HG02623 (cell line): ENCODE measurements at regions not wholly inside any gene's neighbourhood (a gene's known extent, or its start where the extent isn't known, plus 50 kb on each side); places are given as distances from the start of the nearest gene placed in this dataset.
"Not testable (repeated sequence)": the region's sequence is repeated elsewhere in the genome, so short reads cannot be mapped to it uniquely, and the experiment has no call there.

ENCODE experiments used
- ATAC-seq: cut with Tn5 transposase; IDR thresholded peaks from one replicate; pipeline ENCODE4 v1.9.1; 2021; ENCODE audit warnings: moderate library complexity; ENCODE audit not compliant: unreplicated experiment

DNA sequence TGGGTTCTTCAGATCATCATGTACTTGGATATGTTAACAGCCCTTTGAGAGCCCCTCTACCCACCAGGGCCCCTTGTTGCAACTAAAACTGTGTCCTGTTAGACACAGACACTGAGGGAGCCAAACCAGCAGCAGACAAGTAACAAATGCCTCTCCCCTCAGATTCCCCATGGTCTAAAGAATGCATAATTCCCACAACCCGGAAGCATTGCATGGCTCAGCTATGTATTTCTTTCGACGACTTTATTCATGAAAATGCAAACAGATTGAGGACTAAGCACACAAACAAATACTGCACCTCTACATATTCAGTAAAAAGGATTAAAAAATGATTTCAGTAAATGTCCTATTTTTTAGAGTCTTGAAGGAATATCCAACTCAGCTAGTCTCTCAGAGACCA lies 70.1 kb upstream of the HECW1 start:
- no peak for ATAC-seq

DNA sequence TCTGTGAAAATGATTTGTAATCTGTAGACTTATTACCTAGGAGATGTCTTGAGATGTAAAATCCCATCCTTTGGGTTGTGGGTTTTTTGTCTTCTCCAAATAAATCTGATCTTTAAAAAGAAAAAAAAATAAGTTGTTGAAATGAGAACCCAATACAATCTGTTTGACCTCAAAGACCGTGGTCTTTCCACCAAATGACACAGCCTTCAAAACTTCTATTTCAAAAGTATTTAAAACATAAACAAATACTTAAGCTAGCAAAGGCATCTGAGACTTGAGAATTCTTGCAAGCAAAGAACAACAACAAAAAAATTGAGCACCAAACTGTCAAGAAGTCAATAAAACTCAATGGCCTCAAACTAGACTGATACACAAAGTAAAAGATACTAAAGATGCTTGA lies 67.9 kb upstream of the HECW1 start:
- ATAC-seq, result no peak

DNA sequence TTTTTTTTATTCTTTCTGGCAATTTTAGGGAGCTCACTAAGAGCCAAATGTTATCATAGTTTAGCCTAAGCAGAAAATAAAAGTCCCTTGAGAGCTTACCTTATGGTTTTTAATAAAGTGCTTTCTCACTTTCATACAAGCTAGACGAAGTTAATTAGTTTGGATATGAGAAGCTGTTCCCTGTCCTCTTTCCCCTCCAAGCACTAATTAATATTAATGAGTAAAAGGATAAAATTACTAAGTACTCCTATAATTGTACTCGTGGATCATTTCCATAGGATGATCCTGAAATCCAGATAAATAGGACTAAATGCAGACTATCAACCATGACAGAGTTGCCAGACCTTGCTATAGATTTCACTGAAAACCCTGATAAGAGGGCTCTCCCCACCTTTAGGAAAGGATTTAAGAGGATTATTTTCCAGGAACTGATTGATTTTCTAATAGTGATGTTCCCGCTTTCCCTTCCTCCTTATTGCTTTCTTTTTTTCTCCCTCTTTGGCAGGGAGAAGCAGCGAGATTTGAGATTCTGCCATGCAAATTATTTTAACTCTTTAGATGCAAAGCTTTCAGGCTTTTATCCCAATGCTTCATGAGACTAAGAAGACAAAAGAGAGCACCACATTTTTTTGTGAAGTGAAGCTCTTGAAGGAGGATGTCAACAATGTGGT lies 58.3 kb upstream of the HECW1 start:
- no peak for ATAC-seq

DNA sequence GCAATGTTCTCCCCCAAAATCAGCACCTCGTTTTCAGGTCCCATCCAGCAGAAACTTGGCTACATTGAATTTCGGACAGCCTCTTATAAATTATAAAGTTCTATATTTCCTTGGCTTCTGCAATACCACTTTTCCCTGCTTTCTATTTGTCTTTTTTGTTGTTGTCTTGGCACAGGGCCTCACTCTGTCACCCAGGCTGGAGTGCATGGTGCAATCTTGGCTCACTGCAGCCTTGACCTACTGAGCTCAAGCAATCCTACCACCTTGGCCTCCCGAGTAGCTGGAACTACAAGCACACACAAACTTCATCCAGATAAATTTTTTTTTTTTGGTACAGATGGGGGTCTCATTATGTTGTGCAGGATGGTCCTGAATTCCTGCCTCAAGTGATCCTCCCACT lies 55.3 kb upstream of the HECW1 start:
- ATAC-seq, result no peak

DNA sequence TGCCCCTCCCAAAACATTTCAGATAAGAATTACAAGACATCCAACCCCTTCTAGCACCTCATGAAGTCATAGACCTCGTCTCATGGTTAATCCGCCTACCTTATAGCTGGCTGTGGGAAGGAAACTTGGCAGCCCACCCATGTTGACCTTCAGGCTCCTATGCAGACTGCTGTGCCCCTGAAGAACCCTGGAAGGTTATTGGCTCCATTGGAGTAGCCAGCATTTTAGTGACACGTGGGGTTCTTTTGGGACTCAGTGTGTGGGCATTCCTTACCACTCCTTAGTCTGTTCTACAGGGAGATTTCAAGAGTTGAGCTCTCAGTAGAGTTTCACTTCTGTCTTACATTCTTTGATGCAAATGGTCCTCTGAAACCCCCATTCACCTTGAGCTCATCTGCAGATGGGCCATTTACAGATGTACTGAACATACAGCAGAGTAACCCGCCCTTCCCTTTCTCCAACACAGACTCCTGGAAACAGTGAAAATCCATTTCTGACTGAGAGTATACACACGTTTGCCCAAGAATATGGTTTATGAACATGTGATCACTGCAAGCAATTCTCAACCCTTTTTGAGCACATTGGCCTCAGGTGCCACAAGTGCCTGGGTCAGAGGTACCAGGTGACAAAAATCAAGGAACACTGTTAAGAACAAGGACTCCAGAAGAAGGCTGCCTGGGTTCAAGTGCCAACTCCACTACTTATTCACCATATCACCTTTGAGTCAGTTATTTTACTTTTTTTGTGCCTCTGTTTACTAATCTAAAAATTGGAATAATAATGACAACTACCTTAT lies 54.0 kb upstream of the HECW1 start:
- peak; percentile 76 for ATAC-seq

DNA sequence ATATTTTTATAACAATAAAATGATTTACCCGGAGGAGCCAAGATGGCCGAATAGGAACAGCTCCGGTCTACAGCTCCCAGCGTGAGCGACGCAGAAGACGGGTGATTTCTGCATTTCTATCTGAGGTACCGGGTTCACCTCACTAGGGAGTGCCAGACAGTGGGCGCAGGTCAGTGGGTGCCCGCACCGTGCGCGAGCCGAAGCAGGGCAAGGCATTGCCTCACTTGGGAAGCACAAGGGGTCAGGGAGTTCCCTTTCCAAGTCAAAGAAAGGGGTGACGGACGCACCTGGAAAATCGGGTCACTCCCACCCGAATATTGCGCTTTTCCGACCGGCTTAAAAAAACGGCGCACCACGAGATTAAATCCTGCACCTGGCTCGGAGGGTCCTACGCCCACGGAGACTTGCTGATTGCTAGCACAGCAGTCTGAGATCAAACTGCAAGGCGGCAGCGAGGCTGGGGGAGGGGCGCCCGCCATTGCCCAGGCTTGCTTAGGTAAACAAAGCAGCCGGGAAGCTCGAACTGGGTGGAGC lies 53.3 kb upstream of the HECW1 start:
- ATAC-seq, result not testable (repeated sequence)
